GM23338 (cell line): ENCODE measurements at regions not wholly inside any gene's neighbourhood (a gene's known extent, or its start where the extent isn't known, plus 50 kb on each side); places are given as distances from the start of the nearest gene placed in this dataset.

ENCODE experiments used
- ATAC-seq: fragments of 200-7000 bp; cut with Tn5 transposase; 3 replicates; pipeline ENCODE4 v1.9.1; 2020
- DNase-seq: peaks from one replicate; pipeline ENCODE4 v3.0.0-alpha.2; 2015; ENCODE audit warnings: low spot score
- H2AFZ ChIP-seq: fragments of 200-600 bp; sonication (generic); 2 replicates; pipeline ENCODE4 v1.8.0; 2016; ENCODE audit warnings: antibody characterized with exemption, mild to moderate bottlenecking, moderate library complexity
- H3F3A ChIP-seq: fragments of 200-600 bp; sonication (generic); replicated peaks from 2 replicates; pipeline ENCODE4 v1.8.0; 2017; ENCODE audit warnings: antibody characterized with exemption, mixed run types, low read depth
- H3K27ac ChIP-seq: fragments of 200-600 bp; sonication (generic); 2 replicates; pipeline ENCODE4 v1.6.1; 2016; ENCODE audit warnings: low read depth
- H3K27me3 ChIP-seq: fragments of 200-600 bp; sonication (generic); 2 replicates; pipeline ENCODE4 v1.8.0; 2016; ENCODE audit warnings: mild to moderate bottlenecking, mixed run types, moderate library complexity; ENCODE audit not compliant: insufficient read depth
- H3K36me3 ChIP-seq: fragments of 200-600 bp; sonication (generic); 2 replicates; pipeline ENCODE4 v1.8.0; 2016; ENCODE audit warnings: mild to moderate bottlenecking; ENCODE audit not compliant: insufficient read depth
- H3K4me1 ChIP-seq: fragments of 200-600 bp; sonication (generic); 2 replicates; pipeline ENCODE4 v1.8.0; 2016; ENCODE audit warnings: mild to moderate bottlenecking, moderate library complexity; ENCODE audit not compliant: insufficient read depth
- H3K4me2 ChIP-seq: fragments of 200-600 bp; sonication (generic); 2 replicates; pipeline ENCODE4 v1.7.1; 2017; ENCODE audit warnings: mixed run types
- H3K4me3 ChIP-seq: fragments of 200-600 bp; sonication (generic); 2 replicates; pipeline ENCODE4 v1.6.1; 2016; ENCODE audit warnings: mixed run types
- H3K79me2 ChIP-seq: fragments of 200-600 bp; sonication (generic); replicated peaks from 2 replicates; pipeline ENCODE4 v1.8.0; 2017; ENCODE audit warnings: mild to moderate bottlenecking; ENCODE audit not compliant: insufficient read depth
- H3K9me2 ChIP-seq: fragments of 200-600 bp; sonication (generic); 2 replicates; pipeline ENCODE4 v1.8.0; 2017; ENCODE audit not compliant: insufficient read depth
- H4K20me1 ChIP-seq: fragments of 200-600 bp; sonication (generic); replicated peaks from 2 replicates; pipeline ENCODE4 v1.8.0; 2017; ENCODE audit warnings: mild to moderate bottlenecking; ENCODE audit not compliant: insufficient read depth
- H3K27ac Mint-ChIP-seq: 2 replicates; pipeline ENCODE4 v1.8.0; 2020; ENCODE audit warnings: inconsistent platforms, mild to moderate bottlenecking, moderate library complexity, mixed read lengths
- H3K27me3 Mint-ChIP-seq: 3 replicates; pipeline ENCODE4 v1.8.0; 2022; ENCODE audit warnings: low read depth, mild to moderate bottlenecking, moderate library complexity, mixed read lengths, inconsistent platforms; ENCODE audit not compliant: insufficient read depth, poor library complexity
- H3K36me3 Mint-ChIP-seq: 3 replicates; pipeline ENCODE4 v1.8.0; 2021; ENCODE audit warnings: low read depth, mild to moderate bottlenecking, inconsistent platforms, moderate library complexity, mixed read lengths
- H3K4me1 Mint-ChIP-seq: 3 replicates; pipeline ENCODE4 v1.8.0; 2020; ENCODE audit warnings: mild to moderate bottlenecking, inconsistent platforms, mixed read lengths
- H3K4me3 Mint-ChIP-seq: 3 replicates; pipeline ENCODE4 v1.8.0; 2021; ENCODE audit warnings: moderate library complexity, mild to moderate bottlenecking, inconsistent platforms, mixed read lengths
- H3K9me3 Mint-ChIP-seq: 3 replicates; pipeline ENCODE4 v1.8.0; 2020; ENCODE audit warnings: moderate library complexity, mild to moderate bottlenecking, inconsistent platforms, mixed read lengths
- CTCF ChIP-seq, 2 experiments: fragments of 200-600 bp in 1 of 2; sonication (generic) in 1 of 2; conservative IDR thresholded peaks; 2 replicates each; pipeline versions ENCODE4 v1.5.1 to v1.6.1; 2016 to 2017; ENCODE audit warnings: antibody characterized with exemption in 2 of 2, low read depth in 2 of 2, mild to moderate bottlenecking in 2 of 2, moderate library complexity in 1 of 2
- ETS1 ChIP-seq: IDR thresholded peaks from 2 replicates; pipeline ENCODE4 v1.6.1; 2016; ENCODE audit warnings: antibody characterized with exemption
- EZH2 ChIP-seq: fragments of 200-600 bp; sonication (generic); IDR thresholded peaks from one replicate; pipeline ENCODE4 v1.8.0; 2017; ENCODE audit warnings: antibody characterized with exemption, mild to moderate bottlenecking, low read depth; ENCODE audit not compliant: unreplicated experiment
- EZH2phosphoT487 ChIP-seq: fragments of 200-600 bp; sonication (generic); IDR thresholded peaks from one replicate; pipeline ENCODE4 v1.8.1; 2018; ENCODE audit warnings: antibody characterized with exemption; ENCODE audit not compliant: unreplicated experiment
- JUNB ChIP-seq: IDR thresholded peaks from one replicate; pipeline ENCODE4 v1.6.1; 2016; ENCODE audit warnings: antibody characterized with exemption; ENCODE audit not compliant: unreplicated experiment
- REST ChIP-seq: IDR thresholded peaks from one replicate; pipeline ENCODE4 v1.6.1; 2018; ENCODE audit warnings: antibody characterized with exemption; ENCODE audit not compliant: unreplicated experiment
- ZNF462 ChIP-seq: fragments of 250-450 bp; sonication (Bioruptor Pico); IDR thresholded peaks from 2 replicates; pipeline ENCODE4 v1.5.0; 2020; ENCODE audit warnings: mild to moderate bottlenecking, moderate library complexity

- no peaks in the 10 kb centered on the region for H4K20me1 ChIP-seq
- H3K36me3 ChIP-seq = no peaks in the 10 kb centered on the region
- H3K9me3 Mint-ChIP-seq = no peaks in the 10 kb centered on the region; the same call in 2 of the 3 replicates
- H3K4me1 Mint-ChIP-seq = no peaks in the 10 kb centered on the region
- ATAC-seq (no peak), DNase-seq (no peak)
- no peak overlapping the region for H3K27ac Mint-ChIP-seq
- no peaks in the 10 kb centered on the region for H3K36me3 Mint-ChIP-seq
- no peaks in the 10 kb centered on the region for H3K27me3 ChIP-seq
- H3K79me2 ChIP-seq = no peaks in the 10 kb centered on the region
- no peak overlapping the region for H3K27ac ChIP-seq
- H3K4me1 ChIP-seq = no peaks in the 10 kb centered on the region
- no peak overlapping the region for H2AFZ ChIP-seq
- H3K4me2 ChIP-seq = no peak overlapping the region
- TF ChIP-seq ZNF462 (no peak), JUNB (no peak), CTCF (conservative IDR thresholded peaks at IDR 0.05; ENCODE audit: low read depth in 2 of 2) (no peak), ETS1 (no peak), REST (no peak), EZH2phosphoT487 (no peak), EZH2 (no peak)
- H3K9me2 ChIP-seq = no peaks in the 10 kb centered on the region
- H3K4me3 Mint-ChIP-seq = no peak overlapping the region
- H3K27me3 Mint-ChIP-seq = no peaks in the 10 kb centered on the region
- H3K4me3 ChIP-seq = no peak overlapping the region
- H3F3A ChIP-seq = no peaks in the 10 kb centered on the region
Measured at GRCh38 chr4:136583567-136583966, 948.7 kb downstream of the PCDH18 start.
